DOHH2 (cell line): ENCODE measurements at regions not wholly inside any gene's neighbourhood (a gene's known extent, or its start where the extent isn't known, plus 50 kb on each side); places are given as distances from the start of the nearest gene placed in this dataset.

Source experiments
- H3F3A ChIP-seq: fragments of 200-600 bp; sonication (generic), shearing (Covaris generic); 2 replicates; pipeline ENCODE4 v1.6.0; 2016; ENCODE audit warnings: antibody characterized with exemption, mild to moderate bottlenecking; ENCODE audit not compliant: control insufficient read depth, insufficient read depth
- H3K27ac ChIP-seq: fragments of 200-600 bp; sonication (generic); 2 replicates; pipeline ENCODE4 v1.5.1; 2014; ENCODE audit warnings: low read depth, mild to moderate bottlenecking, low read length, moderate library complexity
- H3K27me3 ChIP-seq: fragments of 200-600 bp; sonication (generic); 2 replicates; pipeline ENCODE4 v1.6.1; 2014; ENCODE audit warnings: mild to moderate bottlenecking, low read length, mixed read lengths; ENCODE audit not compliant: control insufficient read depth
- H3K36me3 ChIP-seq: fragments of 200-600 bp; sonication (generic); 2 replicates; pipeline ENCODE4 v1.6.1; 2014; ENCODE audit warnings: mild to moderate bottlenecking, low read length, moderate library complexity, mixed read lengths; ENCODE audit not compliant: control insufficient read depth
- H3K4me1 ChIP-seq: fragments of 200-600 bp; sonication (generic); 2 replicates; pipeline ENCODE4 v1.6.1; 2014; ENCODE audit warnings: mild to moderate bottlenecking, low read length, mixed read lengths; ENCODE audit not compliant: control insufficient read depth
- H3K4me2 ChIP-seq: fragments of 200-600 bp; sonication (generic); 2 replicates; pipeline ENCODE4 v1.6.0; 2014; ENCODE audit warnings: mild to moderate bottlenecking, low read length, moderate library complexity
- H3K4me3 ChIP-seq: fragments of 200-600 bp; sonication (generic); 2 replicates; pipeline ENCODE4 v1.5.1; 2014; ENCODE audit warnings: mild to moderate bottlenecking, low read length, mixed read lengths
- H3K79me2 ChIP-seq: fragments of 200-600 bp; sonication (generic); 2 replicates; pipeline ENCODE4 v1.6.1; 2014; ENCODE audit warnings: mild to moderate bottlenecking, low read length, mixed read lengths; ENCODE audit not compliant: control insufficient read depth
- H3K9me2 ChIP-seq: fragments of 200-600 bp; sonication (generic); replicated peaks from 2 replicates; pipeline ENCODE4 v1.6.1; 2014; ENCODE audit warnings: mild to moderate bottlenecking, low read length, mixed read lengths; ENCODE audit not compliant: control insufficient read depth
- H3K9me3 ChIP-seq: fragments of 200-600 bp; sonication (generic); 2 replicates; pipeline ENCODE4 v1.6.1; 2014; ENCODE audit warnings: antibody characterized with exemption, low read length, mixed read lengths; ENCODE audit not compliant: control insufficient read depth, insufficient read depth
- H4K20me1 ChIP-seq: fragments of 200-600 bp; sonication (generic); 2 replicates; pipeline ENCODE4 v1.6.0; 2014; ENCODE audit warnings: low read depth, mild to moderate bottlenecking, antibody characterized with exemption, low read length, moderate library complexity; ENCODE audit not compliant: control insufficient read depth, insufficient read depth
- EZH2phosphoT487 ChIP-seq: fragments of 200-600 bp; sonication (generic); IDR thresholded peaks from 2 replicates; pipeline ENCODE4 v1.6.1; 2017; ENCODE audit warnings: borderline replicate concordance, mild to moderate bottlenecking, antibody characterized with exemption, low read length, moderate library complexity, mixed read lengths
- TF ChIP-seq, protein P1 (sequence below): fragments of 200-600 bp; sonication (generic); IDR thresholded peaks from one replicate; pipeline ENCODE4 v1.5.1; 2014; ENCODE audit warnings: antibody characterized with exemption, mild to moderate bottlenecking, low read depth, low read length; ENCODE audit not compliant: poor library complexity, severe bottlenecking

- peaks cover 29% of the 10 kb centered on the region for H3K9me3 ChIP-seq
- H4K20me1 ChIP-seq, result no peaks in the 10 kb centered on the region
- TF ChIP-seq, protein P1, sequence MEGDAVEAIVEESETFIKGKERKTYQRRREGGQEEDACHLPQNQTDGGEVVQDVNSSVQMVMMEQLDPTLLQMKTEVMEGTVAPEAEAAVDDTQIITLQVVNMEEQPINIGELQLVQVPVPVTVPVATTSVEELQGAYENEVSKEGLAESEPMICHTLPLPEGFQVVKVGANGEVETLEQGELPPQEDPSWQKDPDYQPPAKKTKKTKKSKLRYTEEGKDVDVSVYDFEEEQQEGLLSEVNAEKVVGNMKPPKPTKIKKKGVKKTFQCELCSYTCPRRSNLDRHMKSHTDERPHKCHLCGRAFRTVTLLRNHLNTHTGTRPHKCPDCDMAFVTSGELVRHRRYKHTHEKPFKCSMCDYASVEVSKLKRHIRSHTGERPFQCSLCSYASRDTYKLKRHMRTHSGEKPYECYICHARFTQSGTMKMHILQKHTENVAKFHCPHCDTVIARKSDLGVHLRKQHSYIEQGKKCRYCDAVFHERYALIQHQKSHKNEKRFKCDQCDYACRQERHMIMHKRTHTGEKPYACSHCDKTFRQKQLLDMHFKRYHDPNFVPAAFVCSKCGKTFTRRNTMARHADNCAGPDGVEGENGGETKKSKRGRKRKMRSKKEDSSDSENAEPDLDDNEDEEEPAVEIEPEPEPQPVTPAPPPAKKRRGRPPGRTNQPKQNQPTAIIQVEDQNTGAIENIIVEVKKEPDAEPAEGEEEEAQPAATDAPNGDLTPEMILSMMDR, result no peak
- no peak for TF ChIP-seq EZH2phosphoT487
- no peaks in the 10 kb centered on the region for H3K27me3 ChIP-seq
- H3K79me2 ChIP-seq, result no peaks in the 10 kb centered on the region
- H3K4me2 ChIP-seq, result no peak overlapping the region
- H3F3A ChIP-seq, result no peaks in the 10 kb centered on the region
- no peaks in the 10 kb centered on the region for H3K9me2 ChIP-seq
- no peak overlapping the region for H3K27ac ChIP-seq
- no peaks in the 10 kb centered on the region for H3K36me3 ChIP-seq
- no peaks in the 10 kb centered on the region for H3K4me1 ChIP-seq
- no peak overlapping the region for H3K4me3 ChIP-seq
Observed at GRCh38 chr7:57328963-57329362, 121.0 kb upstream of the ZNF716 start.

DNA sequence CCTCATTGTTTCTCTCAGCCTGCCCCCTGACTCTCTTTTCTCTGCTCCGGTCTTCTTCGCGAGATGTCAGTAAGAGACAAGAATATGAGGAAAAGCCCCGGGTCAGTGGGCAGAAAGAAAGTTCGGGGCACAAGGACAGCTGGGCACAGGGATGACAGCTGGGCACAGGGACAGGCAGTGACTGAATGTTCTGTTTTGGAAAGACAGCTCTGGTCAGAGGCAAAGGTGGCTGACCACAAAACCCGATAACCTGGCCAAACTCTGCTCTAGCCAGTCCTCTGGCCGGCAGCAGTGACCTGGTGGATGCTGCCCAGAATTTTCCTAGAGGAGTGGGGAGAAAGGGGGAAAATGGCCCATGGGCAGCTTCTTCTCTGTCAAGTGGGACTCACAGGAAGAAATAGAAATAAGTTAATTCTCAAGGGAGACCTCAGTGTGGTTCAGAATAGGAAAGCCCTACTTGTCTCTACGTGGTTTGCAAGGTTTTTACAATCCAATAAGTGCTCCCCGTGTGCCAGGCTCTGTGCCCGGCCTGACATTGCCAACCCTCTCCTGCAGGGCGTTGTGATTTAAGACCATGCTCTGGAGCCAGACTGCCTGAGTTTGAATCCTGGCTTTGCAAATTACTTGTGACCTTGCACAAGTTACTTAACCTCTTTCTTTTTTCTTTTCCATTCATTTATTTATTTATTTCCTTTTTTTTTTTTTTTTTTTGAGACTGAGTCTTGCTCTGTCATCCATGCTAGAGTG is 110.6 kb upstream of the ZNF716 start:
- Histone ChIP-seq H3K27ac (no peak overlapping the region), H3K79me2 (no peaks in the 10 kb centered on the region), H3K36me3 (no peaks in the 10 kb centered on the region), H3K27me3 (no peaks in the 10 kb centered on the region), H3K9me3 (peaks cover 39% of the 10 kb centered on the region), H3K4me3 (no peak overlapping the region), H3K9me2 (no peaks in the 10 kb centered on the region), H3F3A (no peaks in the 10 kb centered on the region), H3K4me2 (no peak overlapping the region), H3K4me1 (no peaks in the 10 kb centered on the region), H4K20me1 (no peaks in the 10 kb centered on the region)
- no peak for TF ChIP-seq EZH2phosphoT487
- TF ChIP-seq, protein P1, result no peak

DNA sequence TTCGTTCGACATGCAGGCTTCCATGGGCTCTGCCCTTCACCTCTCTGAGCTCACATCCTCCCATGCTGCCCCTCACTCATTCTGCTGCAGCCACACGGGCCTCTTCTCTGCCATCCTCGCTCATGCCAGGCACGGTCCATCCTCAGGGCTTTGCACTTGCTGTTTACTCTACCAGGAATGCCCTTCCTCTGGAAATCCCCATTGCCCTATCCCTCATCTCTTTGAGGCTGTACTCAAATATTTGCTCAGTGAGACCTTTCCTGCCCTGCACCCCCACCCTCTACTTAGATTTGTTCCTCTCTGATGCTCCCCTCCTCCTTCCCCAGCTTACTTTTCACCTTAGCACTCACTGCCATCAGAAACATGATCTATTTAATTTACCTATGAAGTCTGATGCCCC is 107.0 kb upstream of the ZNF716 start:
- H3F3A ChIP-seq, result no peaks in the 10 kb centered on the region
- no peak overlapping the region for H3K4me2 ChIP-seq
- H3K9me2 ChIP-seq, result no peaks in the 10 kb centered on the region
- H3K27ac ChIP-seq, result no peak overlapping the region
- no peaks in the 10 kb centered on the region for H3K27me3 ChIP-seq
- H4K20me1 ChIP-seq, result no peaks in the 10 kb centered on the region
- no peaks in the 10 kb centered on the region for H3K4me1 ChIP-seq
- TF ChIP-seq EZH2phosphoT487, result no peak
- TF ChIP-seq, protein P1, result no peak
- peaks cover 50% of the 10 kb centered on the region for H3K9me3 ChIP-seq
- no peaks in the 10 kb centered on the region for H3K79me2 ChIP-seq
- H3K4me3 ChIP-seq, result no peak overlapping the region
- H3K36me3 ChIP-seq, result no peaks in the 10 kb centered on the region
